Neuronal stem cell (in vitro differentiated cells): ENCODE measurements at regions not wholly inside any gene's neighbourhood (a gene's known extent, or its start where the extent isn't known, plus 50 kb on each side); places are given as distances from the start of the nearest gene placed in this dataset.

Experiments used
- DNase-seq: peaks from one replicate; pipeline ENCODE4 v3.0.0-alpha.2; 2013; ENCODE audit warnings: low spot score
- H2AFZ ChIP-seq: one replicate; pipeline ENCODE4 v1.6.1; 2013; ENCODE audit warnings: mild to moderate bottlenecking, low read length, inconsistent platforms
- H2AK5ac ChIP-seq: 2 replicates; pipeline ENCODE4 v1.6.1; 2013; ENCODE audit warnings: low read depth, mild to moderate bottlenecking, inconsistent platforms, low read length, moderate library complexity, mixed read lengths
- H2BK120ac ChIP-seq: 2 replicates; pipeline ENCODE4 v1.6.1; 2013; ENCODE audit warnings: low read depth, mild to moderate bottlenecking, inconsistent platforms, low read length, moderate library complexity, mixed read lengths
- H2BK12ac ChIP-seq: one replicate; pipeline ENCODE4 v1.6.1; 2013; ENCODE audit warnings: low read length, inconsistent platforms
- H2BK15ac ChIP-seq: 2 replicates; pipeline ENCODE4 v1.6.1; 2013; ENCODE audit warnings: mild to moderate bottlenecking, low read length, inconsistent platforms, mixed read lengths
- H2BK5ac ChIP-seq: one replicate; pipeline ENCODE4 v1.6.1; 2013; ENCODE audit warnings: inconsistent platforms, mild to moderate bottlenecking, low read length, moderate library complexity
- H3K14ac ChIP-seq: one replicate; pipeline ENCODE4 v1.6.1; 2013; ENCODE audit warnings: low read length, inconsistent platforms
- H3K18ac ChIP-seq: 2 replicates; pipeline ENCODE4 v1.6.1; 2013; ENCODE audit warnings: low read length, inconsistent platforms
- H3K23ac ChIP-seq: 2 replicates; pipeline ENCODE4 v1.6.1; 2013; ENCODE audit warnings: low read depth, mild to moderate bottlenecking, mixed read lengths, low read length, inconsistent platforms; ENCODE audit not compliant: poor library complexity
- H3K27ac ChIP-seq: replicated peaks from 3 replicates; pipeline ENCODE4 v1.5.1; 2013; ENCODE audit warnings: low read length, inconsistent platforms
- H3K27me3 ChIP-seq, 3 experiments: 2 replicates each; pipeline ENCODE4 v1.6.1; 2013; ENCODE audit warnings: low read length in 3 of 3, mild to moderate bottlenecking in 2 of 3, inconsistent platforms in 1 of 3, low read depth in 1 of 3, mixed read lengths in 1 of 3, moderate library complexity in 1 of 3; ENCODE audit not compliant: control insufficient read depth in 3 of 3, insufficient read depth in 3 of 3
- H3K36me3 ChIP-seq, 2 donors: replicated peaks in 1 of 2; 2 replicates each; pipeline ENCODE4 v1.6.1; 2013; ENCODE audit warnings: low read length in 2 of 2; ENCODE audit not compliant: control insufficient read depth in 2 of 2, insufficient read depth in 2 of 2
- H3K4ac ChIP-seq: 2 replicates; pipeline ENCODE4 v1.6.1; 2013; ENCODE audit warnings: inconsistent platforms, mild to moderate bottlenecking, low read length, moderate library complexity
- H3K4me1 ChIP-seq, 2 donors: 1 replicate in 1 of 2; 2 replicates in 1 of 2; pipeline ENCODE4 v1.6.1; 2013; ENCODE audit warnings: low read length in 2 of 2, low read depth in 1 of 2; ENCODE audit not compliant: control insufficient read depth in 2 of 2, insufficient read depth in 1 of 2
- H3K4me2 ChIP-seq: one replicate; pipeline ENCODE4 v1.6.1; 2013; ENCODE audit warnings: mild to moderate bottlenecking, low read length, inconsistent platforms; ENCODE audit not compliant: insufficient read depth, poor library complexity, severe bottlenecking
- H3K4me3 ChIP-seq, 2 donors: 2 replicates each; pipeline ENCODE4 v1.5.1; 2013; ENCODE audit warnings: low read length in 2 of 2, mild to moderate bottlenecking in 2 of 2, inconsistent platforms in 1 of 2, moderate library complexity in 1 of 2
- H3K79me1 ChIP-seq: one replicate; pipeline ENCODE4 v1.6.1; 2013; ENCODE audit warnings: low read depth, mild to moderate bottlenecking, inconsistent platforms, low read length, moderate library complexity
- H3K9ac ChIP-seq: one replicate; pipeline ENCODE4 v1.6.1; 2013; ENCODE audit warnings: mild to moderate bottlenecking, low read depth, low read length, inconsistent platforms; ENCODE audit not compliant: poor library complexity
- H3K9me3 ChIP-seq, 2 donors: replicated peaks in 1 of 2; 2 replicates each; pipeline versions ENCODE3 to v1.6.1; 2013; ENCODE audit warnings: low read length in 2 of 2, mild to moderate bottlenecking in 2 of 2, inconsistent platforms in 1 of 2, low read depth in 1 of 2, mixed read lengths in 1 of 2, moderate library complexity in 1 of 2; ENCODE audit not compliant: control insufficient read depth in 2 of 2, insufficient read depth in 1 of 2
- H4K8ac ChIP-seq: one replicate; pipeline ENCODE4 v1.6.1; 2013; ENCODE audit warnings: low read depth, mild to moderate bottlenecking, inconsistent platforms, low read length, moderate library complexity
- H4K91ac ChIP-seq: one replicate; pipeline ENCODE4 v1.6.1; 2013; ENCODE audit warnings: low read length, low read depth, mild to moderate bottlenecking, inconsistent platforms; ENCODE audit not compliant: poor library complexity
- WGBS, 2 donors: extraction: QIAGEN DNeasy Blood & Tissue Kit; methylation state at CpG; one replicate each; pipeline ENCODE4 v1.1.7; 2013; ENCODE audit warnings: missing lambda C conversion rate in 2 of 2, mixed read lengths in 1 of 2; ENCODE audit not compliant: insufficient read length in 2 of 2, insufficient replicate concordance in 1 of 2; ENCODE audit errors: extremely low coverage in 2 of 2; 5-methylcytosine and 5-hydroxymethylcytosine counted together

GRCh38 chr5:54884195-54884536 is 101.2 kb downstream of the ESM1 start:
- Histone ChIP-seq H2BK5ac (no peak overlapping the region), H3K18ac (peak overlapping the region; percentile 92), H3K36me3 (no peaks in the 10 kb centered on the region), H3K79me1 (no peaks in the 10 kb centered on the region), H3K4ac (no peak overlapping the region), H2AFZ (peak overlapping the region; percentile 86), H2BK120ac (no peak overlapping the region), H3K23ac (no peak overlapping the region), H2BK15ac (peak overlapping the region; percentile 71), H3K4me2 (peak overlapping the region; percentile 83), H3K27ac (no peak overlapping the region), H2BK12ac (no peak overlapping the region), H3K4me3 (peak overlapping the region in 1 of 2 donors; percentile 81), H3K9ac (peak overlapping the region; percentile 64), H3K27me3 (peaks cover 0 to 62% (median 12%) of the 10 kb centered on the region in 3 experiments), H3K14ac (peak overlapping the region; percentile 60), H4K8ac (no peak overlapping the region), H4K91ac (no peak overlapping the region), H3K9me3 (peaks cover 3 to 5% of the 10 kb centered on the region in 2 donors), H2AK5ac (peak overlapping the region; percentile 60), H3K4me1 (peaks cover 0 to 7% of the 10 kb centered on the region in 2 donors)
- no CpG with 5 or more reads among the region's 18 CpGs for WGBS, 2 donors
- no peak for DNase-seq

- Histone ChIP-seq H3K4me1 (peaks cover 0 to 7% of the 10 kb centered on the region in 2 donors), H3K9ac (peak overlapping the region; percentile 78), H2AK5ac (no peak overlapping the region), H2BK120ac (no peak overlapping the region), H3K4me3 (peak overlapping the region; percentile 37 to 81), H3K36me3 (no peaks in the 10 kb centered on the region), H2AFZ (peak overlapping the region; percentile 86), H3K27me3 (peaks cover 0 to 62% (median 12%) of the 10 kb centered on the region in 3 experiments), H3K18ac (peak overlapping the region; percentile 92), H2BK5ac (peak overlapping the region; percentile 43), H4K91ac (no peak overlapping the region), H3K9me3 (peaks cover 3 to 5% of the 10 kb centered on the region in 2 donors), H3K27ac (no peak overlapping the region), H3K4ac (no peak overlapping the region), H3K14ac (no peak overlapping the region), H2BK15ac (peak overlapping the region; percentile 71), H3K23ac (no peak overlapping the region), H2BK12ac (no peak overlapping the region), H4K8ac (no peak overlapping the region), H3K4me2 (peak overlapping the region; percentile 83), H3K79me1 (no peaks in the 10 kb centered on the region)
- WGBS, 2 donors, result no CpG with 5 or more reads among the region's 75 CpGs
- peak; percentile 40 for DNase-seq
Measured at GRCh38 chr5:54883374-54884194, 101.8 kb downstream of the ESM1 start.

GRCh38 chr5:54882841-54883240 is 102.6 kb downstream of the ESM1 start:
- Histone ChIP-seq H3K36me3 (no peaks in the 10 kb centered on the region), H2BK120ac (no peak overlapping the region), H2BK5ac (no peak overlapping the region), H4K8ac (no peak overlapping the region), H3K4me2 (peak overlapping the region; percentile 83), H3K4me3 (peak overlapping the region in 1 of 2 donors; percentile 1), H2BK15ac (no peak overlapping the region), H3K4ac (no peak overlapping the region), H3K79me1 (no peaks in the 10 kb centered on the region), H3K14ac (no peak overlapping the region), H2AK5ac (no peak overlapping the region), H3K4me1 (peaks cover 0 to 7% of the 10 kb centered on the region in 2 donors), H3K9ac (no peak overlapping the region), H2BK12ac (no peak overlapping the region), H3K27me3 (peaks cover 0 to 62% (median 12%) of the 10 kb centered on the region in 3 experiments), H4K91ac (no peak overlapping the region), H3K18ac (no peak overlapping the region), H2AFZ (no peak overlapping the region), H3K23ac (no peak overlapping the region), H3K9me3 (peaks cover 3 to 5% of the 10 kb centered on the region in 2 donors), H3K27ac (no peak overlapping the region)
- DNase-seq, result no peak
- no CpG with 5 or more reads among the region's 8 CpGs for WGBS, 2 donors

- Histone ChIP-seq H2AK5ac (no peak overlapping the region), H3K36me3 (no peaks in the 10 kb centered on the region), H3K27me3 (peaks cover 0 to 62% (median 12%) of the 10 kb centered on the region in 3 experiments), H2AFZ (no peak overlapping the region), H2BK12ac (no peak overlapping the region), H3K79me1 (no peaks in the 10 kb centered on the region), H3K23ac (no peak overlapping the region), H2BK120ac (no peak overlapping the region), H2BK15ac (no peak overlapping the region), H4K8ac (no peak overlapping the region), H2BK5ac (no peak overlapping the region), H3K18ac (no peak overlapping the region), H3K9ac (no peak overlapping the region), H3K9me3 (peaks cover 3 to 5% of the 10 kb centered on the region in 2 donors), H3K27ac (no peak overlapping the region), H3K14ac (no peak overlapping the region), H3K4ac (no peak overlapping the region), H3K4me2 (no peak overlapping the region), H4K91ac (no peak overlapping the region), H3K4me1 (peaks cover 0 to 7% of the 10 kb centered on the region in 2 donors), H3K4me3 (no peak overlapping the region)
- no CpG with 5 or more reads among the region's 4 CpGs for WGBS, 2 donors
- no peak for DNase-seq
Measured at GRCh38 chr5:54882101-54882500, 103.3 kb downstream of the ESM1 start.
